ENCODE measurements at regions not wholly inside any gene's neighbourhood (a gene's known extent, or its start where the extent isn't known, plus 50 kb on each side); places are given as distances from the start of the nearest gene placed in this dataset.

GRCh38 chr7:46424934-46425333, 503.9 kb upstream of the IGFBP3 start:
- TF ChIP-seq CREB1 (CRISPR knock-in tag; IDR thresholded peaks at IDR 0.05), result no peak
- no peak for TF ChIP-seq CTCF (IDR thresholded peaks at IDR 0.05)
- TF ChIP-seq KAT7 (CRISPR knock-in tag; IDR thresholded peaks at IDR 0.05; ENCODE audit: borderline replicate concordance), result no peak
- TF ChIP-seq FOXK1 (CRISPR knock-in tag; IDR thresholded peaks at IDR 0.05), result no peak
- TF ChIP-seq ZNF121 (CRISPR knock-in tag; IDR thresholded peaks at IDR 0.05), result no peak
- no peak for TF ChIP-seq ATF2 (CRISPR knock-in tag; IDR thresholded peaks at IDR 0.05; ENCODE audit: borderline replicate concordance, low read depth)
